Spleen (tissue), 7 donors: ENCODE measurements at regions not wholly inside any gene's neighbourhood (a gene's known extent, or its start where the extent isn't known, plus 50 kb on each side); places are given as distances from the start of the nearest gene placed in this dataset.

Experiments
- CTCF ChIP-seq, 11 experiments: fragments of 200-600 bp in 7 of 11; fragments of 450-650 bp in 4 of 11; sonication (generic) in 4 of 11; IDR thresholded peaks in 8 of 11; conservative IDR thresholded peaks in 3 of 11; 1 replicate in 7 of 11; 2 replicates in 4 of 11; pipeline versions ENCODE4 v1.4.0 to v1.8.0; 2016 to 2021; ENCODE audit warnings: antibody characterized with exemption in 11 of 11, inconsistent platforms in 4 of 11, mild to moderate bottlenecking in 1 of 11
- POLR2A ChIP-seq, 3 donors: fragments of 450-650 bp; IDR thresholded peaks; one replicate each; pipeline ENCODE4 v1.5.1; 2017; ENCODE audit warnings: antibody characterized with exemption in 3 of 3, mild to moderate bottlenecking in 1 of 3
- donor health status: DM: no; HTN: no; CAD: no; lungs with moderate emphysema.
- donor health status: DM: no; HTN: no; CAD: no.
- donor health status: DM: no; HTN: no; CAD: no.

- TF ChIP-seq CTCF (IDR thresholded peaks at IDR 0.05 in 8 of 11, conservative IDR thresholded peaks at IDR 0.05 in 3 of 11) (no peak), POLR2A (IDR thresholded peaks at IDR 0.05) (no peak)
Observed at GRCh38 chr18:8977166-8977565, 125.3 kb upstream of the NDUFV2 start.
